Mesenteric fat pad (tissue), 1 donor: ENCODE measurements at regions not wholly inside any gene's neighbourhood (a gene's known extent, or its start where the extent isn't known, plus 50 kb on each side); places are given as distances from the start of the nearest gene placed in this dataset.
A peak's percentile ranks its signal among the peaks of the same experiment; 100 is the strongest.
"Not testable (repeated sequence)": the region's sequence is repeated elsewhere in the genome, so short reads cannot be mapped to it uniquely, and the experiment has no call there.

Experiments used
- DNase-seq: peaks from one replicate; pipeline ENCODE4 v3.0.0-alpha.2; 2020; ENCODE audit warnings: low spot score
- donor health status: DM: yes; HTN: yes; CAD: no.

- DNase-seq, result peak; percentile 89
Measured at GRCh38 chr16:88200154-88200895, 182.4 kb upstream of the ZNF469 start.

GRCh38 chr16:88200896-88201185, 181.9 kb upstream of the ZNF469 start:
- peak; percentile 89 for DNase-seq

- not testable (repeated sequence) for DNase-seq
Measured at GRCh38 chr16:88201611-88202010, 181.1 kb upstream of the ZNF469 start.

GRCh38 chr16:88202207-88202745, 180.5 kb upstream of the ZNF469 start:
- peak; percentile 57 for DNase-seq

- DNase-seq, result peak; percentile 85
Measured at GRCh38 chr16:88202856-88203681, 179.7 kb upstream of the ZNF469 start.

GRCh38 chr16:88204131-88205110, 178.3 kb upstream of the ZNF469 start:
- DNase-seq, result peak; percentile 67

GRCh38 chr16:88205482-88205881, 177.3 kb upstream of the ZNF469 start:
- DNase-seq, result peak; percentile 65

- peak; percentile 39 for DNase-seq
Measured at GRCh38 chr16:88206006-88206405, 176.8 kb upstream of the ZNF469 start.

- DNase-seq, result peak; percentile 68
Measured at GRCh38 chr16:88206516-88206915, 176.2 kb upstream of the ZNF469 start.

- peak; percentile 47 for DNase-seq
Measured at GRCh38 chr16:88208112-88208511, 174.6 kb upstream of the ZNF469 start.

- not testable (repeated sequence) for DNase-seq
Measured at GRCh38 chr16:88208776-88209175, 174.0 kb upstream of the ZNF469 start.

GRCh38 chr16:88209579-88209978, 173.2 kb upstream of the ZNF469 start:
- DNase-seq, result not testable (repeated sequence)

- peak; percentile 1 for DNase-seq
Measured at GRCh38 chr16:88213937-88214336, 168.8 kb upstream of the ZNF469 start.

GRCh38 chr16:88221001-88221761, 161.6 kb upstream of the ZNF469 start:
- DNase-seq, result peak; percentile 89

- DNase-seq, result not testable (repeated sequence)
Measured at GRCh38 chr16:88223696-88224095, 159.1 kb upstream of the ZNF469 start.

GRCh38 chr16:88224131-88224898, 158.4 kb upstream of the ZNF469 start:
- peak; percentile 83 for DNase-seq

GRCh38 chr16:88225640-88226230, 157.0 kb upstream of the ZNF469 start:
- not testable (repeated sequence) for DNase-seq

GRCh38 chr16:88226302-88226701, 156.5 kb upstream of the ZNF469 start:
- not testable (repeated sequence) for DNase-seq
